Germinal center (tissue), 1 donor: ENCODE measurements at regions not wholly inside any gene's neighbourhood (a gene's known extent, or its start where the extent isn't known, plus 50 kb on each side); places are given as distances from the start of the nearest gene placed in this dataset.
"Not testable (repeated sequence)": the region's sequence is repeated elsewhere in the genome, so short reads cannot be mapped to it uniquely, and the experiment has no call there.

Experiments used
- DNase-seq: peaks from one replicate; pipeline ENCODE4 v3.0.0; 2012; ENCODE audit warnings: mixed read lengths, low spot score

DNA sequence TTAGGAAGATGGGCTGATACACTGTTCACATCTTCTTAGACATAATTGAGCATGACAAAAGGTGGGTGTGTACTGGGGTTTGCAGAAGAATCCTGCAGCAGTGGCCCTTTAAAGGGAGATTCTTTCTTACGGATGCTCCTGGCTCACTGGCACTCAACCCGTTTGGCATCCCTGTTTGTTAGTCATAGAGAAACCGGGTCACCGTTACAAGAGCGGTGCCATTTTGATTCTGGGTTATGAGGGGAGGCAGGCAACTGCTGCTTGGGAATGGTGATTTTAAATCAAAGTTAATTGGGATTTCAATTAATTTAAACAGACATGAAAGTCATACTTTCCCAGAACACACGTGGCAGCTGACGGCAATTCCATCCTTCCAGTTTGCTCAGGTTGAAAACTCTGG lies 245.8 kb downstream of the AACS start:
- DNase-seq: no peak

DNA sequence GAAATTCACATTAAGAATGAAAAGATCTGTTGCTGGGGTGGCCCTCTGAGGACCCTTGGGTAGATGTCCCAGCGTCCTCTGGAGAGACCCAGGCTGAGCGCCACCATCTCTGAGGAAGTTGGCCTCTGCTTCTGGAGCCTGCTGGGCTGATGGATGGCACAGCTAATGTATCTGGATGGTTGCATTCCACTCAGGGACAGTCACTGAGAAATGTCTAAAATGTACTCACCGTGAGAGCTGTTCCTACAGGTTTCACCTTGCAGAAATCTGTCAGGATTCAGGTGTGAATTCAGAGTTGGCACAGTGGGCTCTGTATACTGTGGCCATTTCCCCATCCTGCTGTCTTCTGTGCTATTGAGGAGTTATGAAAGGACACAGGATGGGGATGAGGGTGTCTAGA lies 247.2 kb downstream of the AACS start:
- no peak for DNase-seq

DNA sequence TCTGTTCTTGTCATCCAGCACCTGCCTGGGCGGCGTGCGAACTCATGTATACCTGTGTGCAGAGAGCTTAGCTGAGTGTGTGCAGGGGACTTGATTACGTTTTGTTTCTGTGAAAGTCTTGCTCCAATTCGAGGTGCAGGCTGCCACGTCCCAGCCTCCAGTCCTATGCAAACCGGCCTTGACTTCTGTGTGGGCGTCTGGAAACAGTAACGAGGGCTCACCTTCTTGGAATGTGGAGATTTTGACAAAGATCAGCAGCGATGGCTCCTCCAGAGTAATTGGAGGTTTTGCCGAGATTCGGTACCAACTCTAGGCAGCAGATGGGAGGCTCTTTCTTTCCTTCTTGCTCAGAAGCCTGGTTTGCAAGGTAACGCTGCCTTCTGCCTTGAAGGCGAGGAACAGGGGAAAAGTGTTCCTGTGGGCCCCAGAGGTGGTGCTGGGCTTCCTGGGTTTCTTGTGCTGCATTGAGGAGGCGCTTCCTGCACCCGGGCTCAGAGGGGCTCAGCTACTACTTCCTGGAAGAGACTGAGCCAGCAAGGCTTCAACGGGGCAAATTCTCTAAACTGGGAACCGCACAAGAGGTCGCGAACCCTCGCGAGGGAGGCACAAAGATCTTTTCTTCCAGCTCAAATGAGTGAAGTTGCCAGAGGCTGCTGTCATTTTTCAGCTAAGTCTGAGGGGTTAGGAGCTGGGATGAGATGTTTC lies 249.0 kb downstream of the AACS start:
- DNase-seq: no peak

DNA sequence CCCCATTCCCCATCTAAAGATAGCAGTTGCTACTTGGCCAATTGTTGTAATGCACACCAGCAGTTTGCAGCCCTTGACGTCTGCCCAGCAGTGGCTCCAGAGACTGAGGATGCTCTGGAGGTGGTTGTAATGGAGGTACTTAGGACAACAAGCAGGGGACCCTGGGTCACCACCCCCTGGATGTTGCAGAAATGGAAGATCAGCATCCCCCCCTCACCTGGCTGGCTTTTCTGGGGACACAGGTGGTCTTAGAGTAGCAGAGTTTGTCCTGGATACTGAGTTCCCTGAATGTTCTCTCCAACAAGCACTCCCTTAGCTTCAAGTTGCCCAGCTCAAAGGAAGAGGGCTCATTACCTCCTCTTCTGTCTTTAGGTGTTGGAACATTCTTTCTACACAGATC lies 250.5 kb downstream of the AACS start:
- no peak for DNase-seq

DNA sequence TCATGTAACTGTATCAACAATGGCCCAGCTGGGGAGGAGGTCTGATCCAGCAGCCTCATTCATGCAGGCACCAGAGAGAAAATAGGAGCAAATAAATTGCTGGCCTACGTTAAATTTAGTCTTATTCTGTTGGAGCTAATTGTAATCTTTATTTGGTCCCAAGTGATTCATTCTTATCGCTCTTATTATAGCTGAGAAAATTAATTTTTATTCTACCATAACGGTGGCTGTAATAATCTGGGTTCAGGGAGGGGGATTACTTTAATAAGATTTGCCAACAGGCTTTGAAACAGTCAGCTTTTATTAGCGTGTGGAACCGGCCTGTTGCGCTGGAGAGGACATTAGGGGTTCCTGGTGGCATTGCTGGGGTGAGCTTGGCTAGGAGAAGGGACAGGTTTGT lies 254.9 kb downstream of the AACS start:
- DNase-seq: no peak

DNA sequence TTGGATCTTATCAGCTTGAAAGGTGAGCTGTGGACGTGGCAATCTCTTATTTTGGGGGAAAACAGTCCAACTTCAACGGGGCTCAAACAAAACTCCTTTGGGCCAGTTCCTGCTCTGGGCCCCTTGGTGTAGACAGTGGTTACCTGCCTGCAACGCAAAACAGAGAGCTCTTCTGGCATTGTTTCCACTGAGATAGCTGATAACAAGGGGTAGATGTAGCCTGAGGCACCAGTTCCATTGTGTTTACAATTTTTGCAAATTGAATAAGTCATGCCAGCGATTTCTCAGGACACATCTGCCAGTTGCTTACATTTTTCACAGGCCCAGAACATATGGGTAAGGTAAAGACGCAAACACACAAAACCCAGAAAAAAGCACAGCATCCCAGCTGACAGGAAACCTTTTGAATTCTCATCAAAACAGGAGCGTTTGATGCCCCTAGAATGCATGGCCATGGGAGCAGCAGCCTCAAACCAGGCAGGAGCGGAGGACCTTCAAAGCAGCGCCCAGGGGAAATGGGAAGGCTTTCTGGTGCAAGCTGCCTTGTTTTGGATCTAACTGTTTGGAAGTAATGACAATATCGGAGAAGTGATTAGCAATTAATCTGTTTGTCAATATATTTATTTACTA lies 259.7 kb downstream of the AACS start:
- DNase-seq: no peak

DNA sequence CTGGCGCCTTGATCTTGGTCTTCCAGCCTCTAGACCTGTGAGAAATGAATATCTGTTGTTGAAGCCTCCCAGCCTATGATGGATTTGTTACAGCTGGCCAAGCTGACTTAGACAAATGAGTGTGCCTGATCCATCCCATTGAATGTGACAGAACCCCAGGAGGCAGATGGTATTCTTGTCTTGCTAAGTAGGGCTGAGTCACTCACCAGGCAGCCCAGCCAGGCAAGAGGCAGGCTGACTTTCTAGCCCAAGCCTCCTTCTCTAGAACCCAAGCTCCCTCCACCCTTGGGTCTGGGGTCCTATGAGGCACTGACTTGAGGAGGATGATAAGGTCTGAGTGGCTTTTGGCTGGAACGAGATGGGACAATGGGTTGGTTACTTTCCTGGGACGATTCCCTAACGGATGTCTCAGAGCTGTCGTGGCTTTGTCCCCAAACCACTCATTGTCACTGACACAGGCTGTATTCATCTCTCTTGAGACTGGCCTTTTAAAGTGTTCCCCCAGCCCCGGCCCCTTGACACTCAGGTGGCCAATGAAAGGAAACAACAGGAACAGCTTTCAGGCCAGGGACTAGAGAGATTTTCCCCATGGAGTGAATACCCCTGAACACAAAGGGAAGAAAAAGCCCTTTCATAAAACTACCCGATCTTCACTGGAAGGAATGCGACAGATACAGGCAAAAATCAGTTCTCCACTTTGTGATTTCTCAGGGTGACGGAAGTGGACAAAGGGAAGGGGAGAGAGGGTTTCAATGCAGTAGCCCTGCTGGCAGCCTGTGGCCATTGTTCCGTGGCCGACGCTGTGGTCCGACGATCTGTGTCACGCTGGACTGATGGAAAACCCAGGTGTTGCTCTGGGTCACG lies 264.2 kb downstream of the AACS start:
- no peak for DNase-seq

DNA sequence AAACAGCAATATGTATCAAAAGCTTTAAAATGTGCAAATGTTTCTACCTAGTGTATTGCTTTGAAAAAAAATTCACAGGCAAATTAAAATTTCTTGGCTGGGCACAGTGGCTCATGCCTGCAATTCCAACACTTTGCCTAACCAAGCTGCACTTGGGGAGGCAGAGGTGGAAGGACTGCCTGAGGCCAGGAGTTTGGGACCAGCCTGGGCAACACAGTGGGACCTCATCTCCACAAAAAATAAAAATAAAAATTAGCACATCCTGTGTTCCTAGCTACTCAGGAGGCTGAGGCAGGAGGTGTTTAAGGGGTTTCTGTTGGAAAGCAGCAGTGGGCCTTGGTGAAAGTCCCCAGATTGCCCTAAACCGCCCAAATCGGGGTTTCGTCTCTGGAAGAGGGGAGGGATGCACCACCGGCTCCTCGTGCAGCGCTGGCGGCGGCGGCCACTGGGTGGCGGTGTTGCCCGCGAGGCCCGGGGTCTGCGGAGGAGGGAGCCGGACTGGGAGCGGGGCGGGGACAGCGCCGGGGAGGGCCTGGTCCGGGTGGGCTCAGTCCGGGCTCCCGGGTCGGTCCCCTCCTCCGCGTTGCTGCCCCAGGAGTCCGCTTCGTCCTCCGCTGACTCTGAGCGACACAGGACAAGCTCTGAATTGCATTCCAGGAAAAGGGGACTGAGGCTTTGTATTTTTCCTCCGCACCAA lies 265.6 kb downstream of the AACS start:
- DNase-seq: peak; percentile 86

DNA sequence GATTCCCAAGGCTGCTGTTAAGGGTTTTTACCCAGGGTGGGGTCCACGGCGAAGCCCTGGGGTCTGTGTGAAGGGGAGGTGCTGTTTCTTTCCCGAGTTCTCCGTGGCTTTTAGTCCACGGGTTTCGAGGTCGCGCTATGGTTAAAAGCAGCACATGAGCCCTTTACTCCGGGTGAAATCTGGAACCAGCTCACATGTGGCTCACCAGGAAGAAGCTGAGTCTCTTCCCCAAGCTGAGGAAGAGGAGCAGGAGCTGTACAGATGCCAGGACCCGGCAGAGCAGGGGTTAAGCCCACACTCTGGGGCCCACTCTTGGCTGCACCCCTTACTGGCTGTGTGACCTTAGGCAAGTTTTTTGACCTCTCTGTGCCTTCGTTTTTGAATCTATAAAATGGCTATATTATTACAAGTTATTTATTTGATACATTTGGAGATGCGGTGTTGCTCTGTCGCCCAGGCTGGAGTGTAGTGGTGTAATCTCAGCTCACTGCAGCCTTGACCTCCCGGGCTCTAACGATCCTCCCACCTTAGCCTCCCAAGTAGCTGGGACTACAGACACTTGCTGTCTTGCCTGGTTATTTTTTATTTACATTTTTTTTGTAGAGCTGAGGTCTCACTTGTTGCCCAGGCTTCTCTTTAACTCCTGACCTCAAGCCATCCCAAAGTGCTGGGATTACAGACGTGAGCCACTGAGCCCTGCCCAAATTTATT lies 266.3 kb downstream of the AACS start:
- DNase-seq: no peak

DNA sequence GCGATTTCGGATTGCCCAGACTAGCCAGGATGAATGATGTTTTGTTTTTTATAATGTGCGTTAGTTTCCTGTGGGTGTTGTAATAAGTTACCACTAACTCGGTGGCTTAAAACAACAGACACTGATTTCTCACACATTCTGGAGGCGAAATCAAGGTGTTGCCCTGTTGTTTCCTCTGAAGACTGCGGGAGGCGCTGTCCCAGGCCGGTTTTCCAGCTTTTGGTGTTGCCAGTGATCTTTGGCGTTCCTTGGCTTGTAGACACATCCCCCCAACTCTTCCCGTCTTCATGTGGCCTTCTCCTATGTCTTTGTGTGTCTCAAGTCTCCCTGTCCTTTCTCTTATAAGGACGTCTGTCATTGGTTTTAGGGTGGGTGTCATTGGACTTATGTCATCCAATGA lies 267.7 kb downstream of the AACS start:
- DNase-seq: no peak

DNA sequence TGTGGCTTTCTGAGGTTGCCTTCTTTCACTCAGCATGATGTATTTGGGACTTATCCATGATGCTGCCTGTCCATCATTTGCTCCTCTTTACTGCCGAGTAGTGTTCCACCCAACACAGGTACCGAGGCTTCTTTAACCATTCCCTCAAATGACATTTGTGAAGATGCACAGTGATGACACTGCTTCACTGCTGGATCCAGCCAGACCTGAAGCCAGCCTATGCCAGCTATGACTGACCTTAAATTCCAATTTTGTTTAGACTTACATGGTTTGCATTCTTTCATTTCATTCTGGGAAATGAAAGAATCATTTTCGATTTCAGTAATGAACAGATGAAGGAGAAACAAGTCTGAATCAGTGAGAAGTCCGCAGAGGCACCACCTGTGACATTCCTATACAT lies 271.0 kb downstream of the AACS start:
- DNase-seq: no peak

DNA sequence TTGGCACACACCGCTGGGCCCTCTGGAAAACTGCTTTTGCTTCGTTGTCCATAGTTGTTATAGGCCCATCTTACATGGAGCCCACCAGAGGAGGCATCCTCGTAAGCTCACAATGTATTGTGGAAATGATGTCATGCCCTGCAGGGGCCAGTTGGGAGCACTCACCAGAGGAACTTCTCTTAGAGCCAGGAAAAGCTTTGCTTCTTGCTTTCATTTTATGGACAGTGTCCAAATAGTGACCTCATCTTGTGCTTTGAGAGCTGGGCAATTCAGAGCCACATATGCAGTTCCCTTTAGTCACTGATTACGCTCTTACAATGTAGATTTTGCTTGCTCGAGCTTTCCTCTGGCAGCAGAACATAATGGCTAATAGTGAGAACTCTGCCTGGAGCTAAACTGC lies 275.6 kb downstream of the AACS start:
- DNase-seq: no peak

DNA sequence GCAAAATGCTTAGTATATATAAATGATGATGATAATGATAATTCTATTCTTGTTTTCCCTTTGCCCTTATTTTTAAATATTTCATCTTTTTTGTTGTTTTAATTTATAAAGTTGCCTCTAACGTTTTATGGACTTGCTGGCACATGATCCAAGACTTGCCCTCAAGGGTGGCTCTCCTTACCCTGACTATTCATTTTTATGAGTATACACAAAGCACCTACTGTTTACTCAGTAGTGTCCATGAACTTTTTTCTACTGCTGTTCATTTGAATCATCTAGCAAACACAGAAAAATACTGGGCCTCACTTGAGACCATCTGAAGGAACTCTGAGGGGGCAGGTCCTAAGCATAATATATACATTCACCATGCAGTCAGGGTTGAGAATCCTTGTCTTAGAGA lies 276.2 kb downstream of the AACS start:
- no peak for DNase-seq

DNA sequence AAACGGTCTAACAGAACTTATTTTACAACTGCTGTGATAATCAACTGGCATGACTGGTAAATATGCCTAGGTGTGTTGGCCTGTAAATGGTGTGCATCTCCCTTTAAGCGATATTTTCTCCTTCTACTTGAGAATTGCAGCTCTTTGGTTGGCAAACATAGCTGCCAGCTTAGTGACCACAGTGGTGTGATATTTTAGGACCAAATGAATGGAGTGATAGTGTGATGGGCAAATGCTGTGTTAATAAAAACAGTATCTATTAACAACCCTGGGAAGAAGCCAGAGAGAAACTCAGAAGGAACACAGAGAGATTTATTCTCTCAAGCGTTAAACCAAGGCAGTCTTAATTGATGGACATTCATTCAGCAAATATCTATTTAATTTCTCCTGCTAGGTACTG lies 278.4 kb downstream of the AACS start:
- no peak for DNase-seq

DNA sequence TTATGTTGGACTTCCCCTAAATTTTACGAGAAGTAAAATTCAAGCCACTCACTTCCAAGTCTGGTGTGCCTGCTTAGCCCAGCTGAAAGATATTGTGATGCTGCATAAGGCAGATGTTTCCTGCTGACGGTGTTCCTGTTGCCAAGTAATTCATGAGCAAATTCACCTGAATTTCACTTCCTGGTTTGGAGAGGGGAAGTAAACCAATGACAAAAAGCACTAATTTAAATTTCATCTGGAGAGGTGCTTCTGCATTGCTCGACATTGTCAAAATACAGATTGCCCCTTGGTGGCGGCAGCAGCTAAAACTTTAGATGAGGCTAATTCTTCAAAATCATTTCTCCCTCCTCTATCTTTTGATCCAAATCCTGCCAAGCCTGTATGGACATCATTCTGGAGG lies 281.1 kb downstream of the AACS start:
- peak; percentile 71 for DNase-seq

DNA sequence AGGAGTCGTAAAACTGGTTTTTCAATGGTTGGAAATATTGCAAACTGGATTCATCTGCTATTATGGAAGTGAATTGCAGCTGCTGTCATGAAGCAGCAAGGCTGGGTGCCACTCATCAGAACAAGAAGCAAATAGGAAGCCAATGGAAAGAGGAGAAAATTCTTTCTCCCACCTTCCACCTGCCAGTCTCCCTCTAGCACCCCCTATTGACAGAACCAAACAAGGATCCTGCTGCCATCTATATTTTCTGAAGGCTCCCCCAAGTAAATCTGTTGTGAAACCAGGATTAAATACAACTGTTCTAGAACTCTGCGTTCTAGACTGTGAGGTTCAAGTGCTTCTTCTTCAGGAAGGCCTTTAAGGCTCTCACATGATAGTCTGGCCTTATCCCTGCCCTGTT lies 286.6 kb downstream of the AACS start:
- no peak for DNase-seq

DNA sequence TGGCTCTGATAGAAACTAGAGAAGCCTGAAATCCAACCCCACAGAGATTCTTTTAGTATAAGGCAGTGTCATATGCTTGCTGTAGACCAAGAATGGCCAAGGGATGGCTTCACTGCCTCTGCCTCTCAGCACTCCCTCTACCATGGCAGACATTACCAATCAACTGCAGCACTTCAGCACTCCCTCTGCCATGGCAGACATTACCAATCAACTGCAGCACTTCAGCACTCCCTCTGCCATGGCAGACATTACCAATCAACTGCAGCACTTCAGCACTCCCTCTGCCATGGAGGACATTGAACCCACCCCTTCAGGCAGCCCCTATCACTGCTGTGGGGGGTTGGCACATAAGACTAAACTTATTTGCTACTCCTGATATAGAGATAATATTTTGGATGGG lies 287.8 kb downstream of the AACS start:
- DNase-seq: not testable (repeated sequence)

DNA sequence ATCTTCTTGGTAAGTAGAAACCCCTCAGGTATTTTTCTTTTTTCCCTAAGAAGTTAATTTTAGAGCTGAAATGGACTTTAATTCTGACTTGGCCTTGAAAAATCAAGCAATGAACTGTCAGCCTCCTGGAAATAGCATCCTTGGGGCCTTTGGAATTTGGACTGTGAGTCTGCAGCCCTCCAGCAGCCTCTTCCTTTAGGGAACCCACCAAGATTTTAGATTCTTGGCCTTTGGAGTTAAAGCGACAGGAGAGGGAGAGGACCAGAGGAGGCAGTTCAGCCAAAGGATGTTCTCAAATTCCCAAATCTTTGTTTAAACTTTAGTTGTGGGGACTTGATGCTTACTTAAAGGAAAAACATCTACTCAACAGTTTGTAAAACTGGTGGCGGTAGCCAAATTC lies 288.6 kb downstream of the AACS start:
- DNase-seq: no peak

DNA sequence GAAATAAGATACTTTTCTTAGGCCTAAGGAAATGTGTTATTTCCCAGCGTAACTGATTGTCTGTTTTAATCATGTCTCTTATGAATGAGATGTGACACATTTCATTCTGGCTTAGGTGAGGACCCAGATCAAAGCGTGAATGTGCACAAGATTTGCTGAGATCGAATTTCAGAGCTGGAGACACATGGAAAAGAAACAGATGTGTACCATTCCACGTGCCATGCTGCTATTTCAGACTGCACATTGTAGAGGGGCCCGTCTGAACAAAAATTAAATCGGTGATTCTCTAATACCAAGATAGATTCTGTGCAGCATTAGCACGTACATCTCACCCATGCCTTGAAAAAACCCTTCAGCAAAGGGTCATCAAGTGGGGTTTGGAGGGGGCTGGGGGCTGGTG lies 290.4 kb downstream of the AACS start:
- DNase-seq: no peak

DNA sequence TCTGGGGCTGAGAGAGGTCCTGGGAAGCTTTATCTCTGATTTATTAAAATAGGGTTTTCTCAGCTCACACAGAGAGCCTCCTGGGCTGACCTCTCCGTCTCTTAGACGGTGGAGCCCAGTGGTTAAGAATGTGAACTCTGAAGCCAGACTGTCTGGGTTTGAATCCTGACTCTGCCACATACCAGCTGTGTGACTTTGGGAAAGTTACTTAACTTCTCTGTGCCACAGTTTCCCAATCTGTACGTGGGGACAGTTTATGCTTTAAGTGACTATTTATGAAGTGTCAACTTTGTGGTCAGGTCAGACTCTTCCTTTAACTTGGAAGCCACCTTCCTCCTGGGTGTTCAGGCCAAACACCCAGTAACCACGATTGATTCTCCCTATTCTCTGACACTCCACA lies 290.9 kb downstream of the AACS start:
- no peak for DNase-seq

DNA sequence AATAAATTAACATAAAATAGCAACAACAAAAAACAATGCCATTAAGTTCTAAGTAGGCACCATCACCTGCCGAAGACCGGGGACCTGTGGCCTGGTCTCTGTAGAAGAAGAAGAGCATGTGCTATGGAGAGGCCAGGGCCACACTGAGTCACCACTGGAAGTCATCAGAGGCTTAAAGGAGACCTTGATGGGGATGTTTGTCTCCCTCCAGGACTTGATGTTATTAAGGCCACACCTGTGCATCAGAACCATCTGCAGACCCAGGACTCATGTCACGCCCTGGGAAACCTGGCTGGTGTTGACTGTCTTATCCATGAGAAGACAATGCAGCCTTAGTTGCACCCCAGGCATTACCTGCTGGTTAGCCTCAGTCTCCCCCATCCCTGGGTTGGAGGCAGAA lies 292.3 kb downstream of the AACS start:
- no peak for DNase-seq

DNA sequence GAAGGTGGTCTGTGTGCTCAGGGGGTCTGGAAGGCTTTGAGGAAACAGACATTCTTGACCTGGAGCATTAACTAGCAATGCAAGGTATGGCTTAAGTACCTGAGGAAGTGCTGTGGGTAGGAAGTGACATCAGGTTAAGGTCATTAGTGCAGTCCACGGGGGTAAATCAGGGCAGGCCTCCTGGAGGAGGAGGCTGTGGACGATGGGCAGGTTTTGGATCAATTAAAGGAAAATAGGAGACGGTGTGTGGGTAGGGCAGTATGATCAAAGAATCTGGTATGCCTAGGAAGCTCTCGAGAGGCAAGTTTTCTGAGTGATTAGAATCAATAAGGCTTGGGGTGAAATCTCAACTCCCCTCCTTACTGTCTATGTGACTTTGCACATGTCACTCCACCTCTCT lies 295.3 kb downstream of the AACS start:
- no peak for DNase-seq
